PC-3 (cell line): ENCODE measurements at regions not wholly inside any gene's neighbourhood (a gene's known extent, or its start where the extent isn't known, plus 50 kb on each side); places are given as distances from the start of the nearest gene placed in this dataset.

Experiments used
- CTCF ChIP-seq: fragments of 300-600 bp; sonication (generic); conservative IDR thresholded peaks from 2 replicates; pipeline ENCODE4 v1.5.1; 2017; ENCODE audit warnings: antibody characterized with exemption, low read depth, mild to moderate bottlenecking, low read length
- EZH2 ChIP-seq: fragments of 300-600 bp; sonication (generic); IDR thresholded peaks from one replicate; pipeline ENCODE4 v1.6.1; 2017; ENCODE audit warnings: antibody characterized with exemption, mild to moderate bottlenecking, low read length; ENCODE audit not compliant: unreplicated experiment

- no peak for TF ChIP-seq CTCF
- TF ChIP-seq EZH2 = no peak
Measured at GRCh38 chr7:51645255-51645654, 328.6 kb upstream of the COBL start.
